ENCODE measurements at regions not wholly inside any gene's neighbourhood (a gene's known extent, or its start where the extent isn't known, plus 50 kb on each side); places are given as distances from the start of the nearest gene placed in this dataset.

DNA sequence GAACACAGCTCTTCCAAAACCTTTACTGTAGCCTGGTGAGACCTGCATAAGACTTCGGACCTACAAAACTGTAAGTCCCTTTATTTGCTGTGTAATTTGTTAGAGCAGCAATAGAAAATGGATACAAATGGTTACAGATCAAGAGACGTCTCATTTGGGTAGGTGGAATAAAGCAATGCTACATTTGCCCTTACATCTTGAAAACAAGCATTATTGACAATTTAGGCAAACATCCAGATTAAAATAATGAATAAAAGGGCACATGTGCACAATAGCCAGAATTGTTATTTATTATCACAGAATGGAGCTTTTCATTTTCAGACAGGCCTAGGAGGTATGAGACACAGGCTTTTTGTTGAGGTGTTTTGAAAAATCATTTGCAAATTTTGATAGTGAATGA, 222.2 kb upstream of the CPHXL start:
- Histone ChIP-seq H3K4me2 (ENCODE audit: low read length) (no peak overlapping the region), H3K9me2 (ENCODE audit: insufficient read depth, low read length) (no peaks in the 10 kb centered on the region), H4K20me1 (ENCODE audit: insufficient read depth) (no peaks in the 10 kb centered on the region), H3K4me3 (ENCODE audit: low read length) (no peak overlapping the region), H3K27me3 (ENCODE audit: insufficient read depth, low read depth, low read length) (no peaks in the 10 kb centered on the region), H3K36me3 (ENCODE audit: insufficient read depth, low read length) (no peaks in the 10 kb centered on the region), H2AFZ (ENCODE audit: low read depth, low read length) (no peak overlapping the region), H3K9me3 (ENCODE audit: low read length) (no peaks in the 10 kb centered on the region), H3K79me2 (replicated peaks; ENCODE audit: insufficient read depth, low read length) (no peaks in the 10 kb centered on the region), H3K9ac (ENCODE audit: low read length) (no peak overlapping the region), H3F3A (ENCODE audit: insufficient read depth, low read length, poor library complexity, severe bottlenecking) (no peaks in the 10 kb centered on the region), H3K27ac (ENCODE audit: low read length) (no peak overlapping the region)
- TF ChIP-seq, protein P1, sequence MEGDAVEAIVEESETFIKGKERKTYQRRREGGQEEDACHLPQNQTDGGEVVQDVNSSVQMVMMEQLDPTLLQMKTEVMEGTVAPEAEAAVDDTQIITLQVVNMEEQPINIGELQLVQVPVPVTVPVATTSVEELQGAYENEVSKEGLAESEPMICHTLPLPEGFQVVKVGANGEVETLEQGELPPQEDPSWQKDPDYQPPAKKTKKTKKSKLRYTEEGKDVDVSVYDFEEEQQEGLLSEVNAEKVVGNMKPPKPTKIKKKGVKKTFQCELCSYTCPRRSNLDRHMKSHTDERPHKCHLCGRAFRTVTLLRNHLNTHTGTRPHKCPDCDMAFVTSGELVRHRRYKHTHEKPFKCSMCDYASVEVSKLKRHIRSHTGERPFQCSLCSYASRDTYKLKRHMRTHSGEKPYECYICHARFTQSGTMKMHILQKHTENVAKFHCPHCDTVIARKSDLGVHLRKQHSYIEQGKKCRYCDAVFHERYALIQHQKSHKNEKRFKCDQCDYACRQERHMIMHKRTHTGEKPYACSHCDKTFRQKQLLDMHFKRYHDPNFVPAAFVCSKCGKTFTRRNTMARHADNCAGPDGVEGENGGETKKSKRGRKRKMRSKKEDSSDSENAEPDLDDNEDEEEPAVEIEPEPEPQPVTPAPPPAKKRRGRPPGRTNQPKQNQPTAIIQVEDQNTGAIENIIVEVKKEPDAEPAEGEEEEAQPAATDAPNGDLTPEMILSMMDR (IDR thresholded peaks at IDR 0.05; ENCODE audit: poor library complexity, severe bottlenecking), result no peak
- TF ChIP-seq RAD21 (conservative IDR thresholded peaks at IDR 0.05) (no peak), SMC3 (conservative IDR thresholded peaks at IDR 0.05; ENCODE audit: poor library complexity) (no peak), TAF1 (IDR thresholded peaks at IDR 0.05; ENCODE audit: low read depth) (no peak), MXI1 (conservative IDR thresholded peaks at IDR 0.05; ENCODE audit: poor library complexity, severe bottlenecking) (no peak), POLR2AphosphoS5 (IDR thresholded peaks at IDR 0.05) (no peak), EP300 (conservative IDR thresholded peaks at IDR 0.05; ENCODE audit: poor library complexity, severe bottlenecking) (no peak)

DNA sequence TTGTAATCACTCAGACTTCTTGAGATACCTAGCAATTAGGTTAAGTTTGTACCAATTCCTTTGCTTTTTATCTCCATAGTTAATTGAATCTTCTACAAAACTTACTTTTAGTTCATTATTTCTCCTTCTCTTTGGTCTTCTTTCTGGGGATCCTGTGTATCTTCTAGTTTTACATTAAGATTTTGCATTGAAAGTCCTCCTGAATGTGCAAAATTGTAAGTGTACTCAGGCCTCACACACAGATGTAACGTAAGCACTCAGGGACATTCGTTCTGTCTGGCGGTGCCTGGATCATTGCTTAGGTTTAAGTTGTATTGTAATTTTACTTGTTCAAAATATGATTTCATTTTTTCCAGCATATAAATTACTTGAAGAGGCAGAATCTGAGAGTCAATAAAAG, 222.6 kb upstream of the CPHXL start:
- H3K4me3 ChIP-seq (ENCODE audit: low read length), result no peak overlapping the region
- H3K27ac ChIP-seq (ENCODE audit: low read length), result no peak overlapping the region
- H3K27me3 ChIP-seq (ENCODE audit: insufficient read depth, low read depth, low read length), result no peaks in the 10 kb centered on the region

More for the DNA sequence above, 222.6 kb upstream of the CPHXL start:
- Histone ChIP-seq H3F3A (ENCODE audit: insufficient read depth, low read length, poor library complexity, severe bottlenecking) (no peaks in the 10 kb centered on the region), H3K9me2 (ENCODE audit: insufficient read depth, low read length) (no peaks in the 10 kb centered on the region), H4K20me1 (ENCODE audit: insufficient read depth) (no peaks in the 10 kb centered on the region), H3K9ac (ENCODE audit: low read length) (no peak overlapping the region), H3K9me3 (ENCODE audit: low read length) (no peaks in the 10 kb centered on the region), H2AFZ (ENCODE audit: low read depth, low read length) (no peak overlapping the region), H3K36me3 (ENCODE audit: insufficient read depth, low read length) (no peaks in the 10 kb centered on the region), H3K79me2 (replicated peaks; ENCODE audit: insufficient read depth, low read length) (no peaks in the 10 kb centered on the region), H3K4me2 (ENCODE audit: low read length) (no peak overlapping the region)
- TF ChIP-seq MXI1 (conservative IDR thresholded peaks at IDR 0.05; ENCODE audit: poor library complexity, severe bottlenecking), result no peak
- TF ChIP-seq, protein P1 (IDR thresholded peaks at IDR 0.05; ENCODE audit: poor library complexity, severe bottlenecking), result no peak
- TF ChIP-seq POLR2AphosphoS5 (IDR thresholded peaks at IDR 0.05), result no peak
- TF ChIP-seq EP300 (conservative IDR thresholded peaks at IDR 0.05; ENCODE audit: poor library complexity, severe bottlenecking), result no peak
- TF ChIP-seq RAD21 (conservative IDR thresholded peaks at IDR 0.05), result no peak
- no peak for TF ChIP-seq TAF1 (IDR thresholded peaks at IDR 0.05; ENCODE audit: low read depth)
- no peak for TF ChIP-seq SMC3 (conservative IDR thresholded peaks at IDR 0.05; ENCODE audit: poor library complexity)
- no peak for TF ChIP-seq EZH2 (IDR thresholded peaks at IDR 0.05; ENCODE audit: borderline replicate concordance, insufficient read depth, low read length, poor library complexity, severe bottlenecking)
- TF ChIP-seq, protein P2, sequence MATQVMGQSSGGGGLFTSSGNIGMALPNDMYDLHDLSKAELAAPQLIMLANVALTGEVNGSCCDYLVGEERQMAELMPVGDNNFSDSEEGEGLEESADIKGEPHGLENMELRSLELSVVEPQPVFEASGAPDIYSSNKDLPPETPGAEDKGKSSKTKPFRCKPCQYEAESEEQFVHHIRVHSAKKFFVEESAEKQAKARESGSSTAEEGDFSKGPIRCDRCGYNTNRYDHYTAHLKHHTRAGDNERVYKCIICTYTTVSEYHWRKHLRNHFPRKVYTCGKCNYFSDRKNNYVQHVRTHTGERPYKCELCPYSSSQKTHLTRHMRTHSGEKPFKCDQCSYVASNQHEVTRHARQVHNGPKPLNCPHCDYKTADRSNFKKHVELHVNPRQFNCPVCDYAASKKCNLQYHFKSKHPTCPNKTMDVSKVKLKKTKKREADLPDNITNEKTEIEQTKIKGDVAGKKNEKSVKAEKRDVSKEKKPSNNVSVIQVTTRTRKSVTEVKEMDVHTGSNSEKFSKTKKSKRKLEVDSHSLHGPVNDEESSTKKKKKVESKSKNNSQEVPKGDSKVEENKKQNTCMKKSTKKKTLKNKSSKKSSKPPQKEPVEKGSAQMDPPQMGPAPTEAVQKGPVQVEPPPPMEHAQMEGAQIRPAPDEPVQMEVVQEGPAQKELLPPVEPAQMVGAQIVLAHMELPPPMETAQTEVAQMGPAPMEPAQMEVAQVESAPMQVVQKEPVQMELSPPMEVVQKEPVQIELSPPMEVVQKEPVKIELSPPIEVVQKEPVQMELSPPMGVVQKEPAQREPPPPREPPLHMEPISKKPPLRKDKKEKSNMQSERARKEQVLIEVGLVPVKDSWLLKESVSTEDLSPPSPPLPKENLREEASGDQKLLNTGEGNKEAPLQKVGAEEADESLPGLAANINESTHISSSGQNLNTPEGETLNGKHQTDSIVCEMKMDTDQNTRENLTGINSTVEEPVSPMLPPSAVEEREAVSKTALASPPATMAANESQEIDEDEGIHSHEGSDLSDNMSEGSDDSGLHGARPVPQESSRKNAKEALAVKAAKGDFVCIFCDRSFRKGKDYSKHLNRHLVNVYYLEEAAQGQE (IDR thresholded peaks at IDR 0.05; ENCODE audit: borderline replicate concordance), result no peak

All from neural cell (in vitro differentiated cells).